ENCODE measurements at regions not wholly inside any gene's neighbourhood (a gene's known extent, or its start where the extent isn't known, plus 50 kb on each side); places are given as distances from the start of the nearest gene placed in this dataset.

GRCh38 chr13:34757441-34757840 is 184.6 kb upstream of the NBEA start (continued):
- TF ChIP-seq REST (tag by site-specific recombination; IDR thresholded peaks at IDR 0.05) (no peak), OSR2 (tag by site-specific recombination; IDR thresholded peaks at IDR 0.05) (no peak), ZNF670 (tag by site-specific recombination; IDR thresholded peaks at IDR 0.05; ENCODE audit: low read depth) (no peak), ZNF626 (tag by site-specific recombination; IDR thresholded peaks at IDR 0.05) (no peak), ZNF624 (tag by site-specific recombination; IDR thresholded peaks at IDR 0.05) (no peak), ZNF133 (tag by site-specific recombination; IDR thresholded peaks at IDR 0.05) (no peak), ZNF404 (tag by site-specific recombination; IDR thresholded peaks at IDR 0.05) (no peak), ZNF174 (tag by site-specific recombination; IDR thresholded peaks at IDR 0.05) (no peak), ZFP69B (tag by site-specific recombination; IDR thresholded peaks at IDR 0.05) (no peak), ZNF169 (tag by site-specific recombination; IDR thresholded peaks at IDR 0.05) (no peak), ZNF426 (tag by site-specific recombination; IDR thresholded peaks at IDR 0.05) (no peak)

GRCh38 chr13:34758628-34759027 is 183.4 kb upstream of the NBEA start:
- no peaks in the 10 kb centered on the region for H3K4me1 ChIP-seq (ENCODE audit: control insufficient read depth, insufficient read depth, low read length)
- no peak overlapping the region for H3K27ac ChIP-seq (ENCODE audit: extremely low read depth, low read depth, low read length)
- no peak overlapping the region for H3K4me3 ChIP-seq (ENCODE audit: low read depth, low read length)
- no peaks in the 10 kb centered on the region for H3K36me3 ChIP-seq (ENCODE audit: control insufficient read depth in 2 of 2, insufficient read depth in 1 of 2, low read length in 2 of 2)
- ChIA-PET CTCF (no interaction called here), POLR2A (no interaction called here)
- no peaks in the 10 kb centered on the region for H3K9me3 ChIP-seq (ENCODE audit: control insufficient read depth, insufficient read depth, low read depth, low read length)
- TF ChIP-seq HIC1 (tag by site-specific recombination; IDR thresholded peaks at IDR 0.05): no peak
- TF ChIP-seq KLF10 (tag by site-specific recombination; IDR thresholded peaks at IDR 0.05): no peak
- no peak for TF ChIP-seq ZNF571 (tag by site-specific recombination; IDR thresholded peaks at IDR 0.05)
- TF ChIP-seq BCL11A (tag by site-specific recombination; IDR thresholded peaks at IDR 0.05; ENCODE audit: low read depth): no peak
- TF ChIP-seq ZNF707 (tag by site-specific recombination; IDR thresholded peaks at IDR 0.05): no peak
- TF ChIP-seq ZNF335 (tag by site-specific recombination; conservative IDR thresholded peaks at IDR 0.05): no peak
- no peak for TF ChIP-seq ZNF394 (tag by site-specific recombination; IDR thresholded peaks at IDR 0.05; ENCODE audit: borderline replicate concordance)
- no peak for TF ChIP-seq TRIM28 (IDR thresholded peaks at IDR 0.05; ENCODE audit: borderline replicate concordance, low read length)
- no peak for TF ChIP-seq ZNF18 (tag by site-specific recombination; IDR thresholded peaks at IDR 0.05)
- TF ChIP-seq BCL6B (tag by site-specific recombination; IDR thresholded peaks at IDR 0.05): no peak
- no peak for TF ChIP-seq ZSCAN16 (tag by site-specific recombination; IDR thresholded peaks at IDR 0.05)
- TF ChIP-seq ZNF514 (tag by site-specific recombination; IDR thresholded peaks at IDR 0.05): no peak
- TF ChIP-seq ZNF488 (tag by site-specific recombination; IDR thresholded peaks at IDR 0.05): no peak
- no peak for TF ChIP-seq ZNF169 (tag by site-specific recombination; IDR thresholded peaks at IDR 0.05)
- TF ChIP-seq ZNF664 (tag by site-specific recombination; IDR thresholded peaks at IDR 0.05): no peak
